GM12865 (cell line): ENCODE measurements at regions not wholly inside any gene's neighbourhood (a gene's known extent, or its start where the extent isn't known, plus 50 kb on each side); places are given as distances from the start of the nearest gene placed in this dataset.
A peak's percentile ranks its signal among the peaks of the same experiment; 100 is the strongest.
"Not testable (repeated sequence)": the region's sequence is repeated elsewhere in the genome, so short reads cannot be mapped to it uniquely, and the experiment has no call there.

ENCODE experiments used
- DNase-seq: peaks from one replicate; pipeline ENCODE4 v3.0.0; 2010; ENCODE audit warnings: low read depth
- H3K4me3 ChIP-seq: 2 replicates; pipeline ENCODE4 v1.5.1; 2011; ENCODE audit warnings: mild to moderate bottlenecking, low read depth, low read length, control low read depth
- CTCF ChIP-seq: IDR thresholded peaks from 2 replicates; pipeline ENCODE4 v1.5.1; 2011; ENCODE audit warnings: low read length, control low read depth, low read depth, inconsistent platforms; ENCODE audit not compliant: insufficient read depth; ENCODE audit errors: missing control alignments

GRCh38 chr11:93032580-93032979 lies 63.1 kb downstream of the MTNR1B start:
- H3K4me3 ChIP-seq: no peak overlapping the region
- no peak for DNase-seq
- no peak for TF ChIP-seq CTCF

DNA sequence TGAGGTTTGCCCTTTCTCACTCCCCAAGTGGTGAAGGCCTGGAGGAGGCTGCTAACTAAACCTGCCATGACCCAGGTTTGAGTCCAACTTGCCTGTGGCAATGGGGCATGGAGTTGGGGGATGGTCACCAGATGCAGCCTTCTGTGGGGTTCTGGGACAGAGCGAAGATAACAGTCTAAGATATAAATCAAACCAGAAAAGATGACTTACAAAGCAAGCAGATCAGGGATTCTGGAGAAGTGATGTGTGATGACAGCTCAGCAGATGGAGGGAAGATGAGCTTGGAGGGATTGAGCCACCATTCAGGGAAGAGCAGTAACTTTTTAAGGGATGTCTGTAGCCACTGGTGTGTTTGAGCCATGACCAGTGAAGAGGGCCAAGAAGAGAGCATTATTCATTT lies 63.6 kb downstream of the MTNR1B start:
- no peak for TF ChIP-seq CTCF
- no peak overlapping the region for H3K4me3 ChIP-seq
- DNase-seq: no peak

GRCh38 chr11:93034031-93034722 lies 64.7 kb downstream of the MTNR1B start:
- TF ChIP-seq CTCF: no peak
- DNase-seq: peak; percentile 37
- H3K4me3 ChIP-seq: no peak overlapping the region

DNA sequence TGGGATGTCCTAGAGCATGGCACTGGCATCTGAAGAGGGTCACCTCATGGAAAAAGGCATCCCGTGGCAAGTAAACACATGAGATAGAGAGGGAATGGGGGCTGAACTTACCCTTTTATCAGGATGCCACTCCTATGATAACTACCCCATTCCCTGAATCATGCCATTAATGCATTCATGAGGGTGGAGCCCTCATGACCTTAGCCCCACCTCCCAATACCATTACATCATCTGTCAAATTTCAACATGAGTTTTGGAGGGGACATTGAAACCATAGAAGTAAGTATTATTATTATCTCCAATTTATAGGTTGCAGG lies 65.2 kb downstream of the MTNR1B start:
- TF ChIP-seq CTCF: no peak
- no peak overlapping the region for H3K4me3 ChIP-seq
- DNase-seq: no peak

DNA sequence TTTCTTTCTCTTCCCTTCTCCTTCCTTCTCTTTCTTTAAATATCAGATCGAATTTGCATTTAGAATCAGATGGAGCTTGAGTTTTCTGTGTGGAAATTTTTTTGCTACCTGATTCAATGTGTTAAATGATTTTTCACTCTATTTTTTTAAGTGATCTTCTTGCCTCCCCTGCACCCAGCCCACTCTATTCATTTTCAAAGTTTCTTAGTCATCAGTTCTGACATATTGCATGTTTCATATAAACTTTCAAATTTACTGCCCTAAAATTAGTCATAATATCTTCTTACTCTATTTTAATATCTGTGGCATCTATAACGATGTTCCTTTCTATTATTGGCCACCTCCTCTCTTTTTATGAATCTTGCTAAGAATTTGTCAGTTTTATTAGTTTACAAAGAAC lies 69.1 kb downstream of the MTNR1B start:
- DNase-seq: no peak
- no peak overlapping the region for H3K4me3 ChIP-seq
- TF ChIP-seq CTCF: no peak

DNA sequence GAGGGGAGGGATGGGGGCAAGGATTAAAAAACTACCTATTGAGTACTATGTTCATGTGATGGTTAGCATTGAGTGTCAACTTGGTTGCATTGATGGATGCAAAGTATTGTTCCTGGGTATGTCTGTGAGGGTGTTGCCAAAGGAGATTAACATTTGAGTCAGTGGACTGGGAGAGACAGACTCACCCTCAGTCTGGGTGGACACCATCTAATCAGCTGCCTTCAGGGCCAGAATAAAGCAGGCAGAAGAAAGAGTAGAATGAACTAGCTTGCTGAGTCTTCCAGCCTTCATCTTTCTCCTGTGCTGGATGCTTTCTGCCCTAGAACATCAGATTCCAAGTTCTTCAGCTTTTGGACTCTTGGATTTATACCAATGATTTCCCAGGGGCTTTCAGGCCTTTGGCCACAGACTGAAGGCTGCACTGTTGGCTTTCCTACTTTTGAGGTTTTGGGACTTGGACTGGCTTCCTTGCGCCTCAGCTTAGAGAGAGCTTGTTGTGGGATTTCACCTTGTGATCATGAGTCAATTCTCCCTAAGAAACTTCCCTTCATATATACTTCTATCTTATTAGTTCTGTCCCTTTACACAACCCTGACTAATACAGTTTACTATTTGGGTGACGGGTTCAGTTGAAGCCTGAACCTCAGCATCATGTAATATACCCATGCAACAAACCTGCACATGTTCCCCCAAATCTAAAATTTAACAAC lies 70.2 kb downstream of the MTNR1B start:
- no peak overlapping the region for H3K4me3 ChIP-seq
- no peak for TF ChIP-seq CTCF
- DNase-seq: no peak

- no peak for DNase-seq
- H3K4me3 ChIP-seq: no peak overlapping the region
- no peak for TF ChIP-seq CTCF
Measured at GRCh38 chr11:93041682-93042081, 72.2 kb downstream of the MTNR1B start.

GRCh38 chr11:93043186-93043585 lies 73.7 kb downstream of the MTNR1B start:
- H3K4me3 ChIP-seq, DNase-seq: not testable (repeated sequence)
